Astrocyte (in vitro differentiated cells and primary cell): ENCODE measurements at regions not wholly inside any gene's neighbourhood (a gene's known extent, or its start where the extent isn't known, plus 50 kb on each side); places are given as distances from the start of the nearest gene placed in this dataset.

Experiments
- DNase-seq: peaks from one replicate; pipeline ENCODE4 v3.0.0-alpha.2; 2010; ENCODE audit warnings: low read depth
- FAIRE-seq: peaks from 2 replicates; lab custom pipeline; 2011; peaks lifted over from hg19 to GRCh38; lab: Jason Lieb, UNC
- H2AFZ ChIP-seq: 2 replicates; pipeline ENCODE4 v1.6.0; 2012; ENCODE audit warnings: low read depth, low read length, inconsistent platforms
- H3K27ac ChIP-seq: 2 replicates; pipeline ENCODE4 v1.5.1; 2011; ENCODE audit warnings: low read depth, low read length, inconsistent platforms
- H3K27me3 ChIP-seq: 2 replicates; pipeline ENCODE4 v1.6.0; 2011; ENCODE audit warnings: low read length, inconsistent platforms; ENCODE audit not compliant: insufficient read depth
- H3K36me3 ChIP-seq: 2 replicates; pipeline ENCODE4 v1.5.1; 2011; ENCODE audit warnings: low read length, inconsistent platforms; ENCODE audit not compliant: insufficient read depth
- H3K4me1 ChIP-seq: 2 replicates; pipeline ENCODE4 v1.5.1; 2011; ENCODE audit warnings: low read length, inconsistent platforms; ENCODE audit not compliant: insufficient read depth
- H3K4me2 ChIP-seq: 2 replicates; pipeline ENCODE4 v1.6.0; 2012; ENCODE audit warnings: low read length, inconsistent platforms
- H3K4me3 ChIP-seq: 2 replicates; pipeline ENCODE4 v1.5.1; 2011; ENCODE audit warnings: low read depth, mild to moderate bottlenecking, low read length, inconsistent platforms; ENCODE audit not compliant: insufficient read depth
- H3K79me2 ChIP-seq: 2 replicates; pipeline ENCODE4 v1.6.0; 2012; ENCODE audit warnings: mild to moderate bottlenecking, low read length, inconsistent platforms; ENCODE audit not compliant: insufficient read depth
- H3K9ac ChIP-seq: 2 replicates; pipeline ENCODE4 v1.6.0; 2012; ENCODE audit warnings: mild to moderate bottlenecking, low read length, inconsistent platforms
- H3K9me3 ChIP-seq: 2 replicates; pipeline ENCODE4 v1.5.1; 2012; ENCODE audit warnings: low read depth, mild to moderate bottlenecking, low read length, inconsistent platforms; ENCODE audit not compliant: insufficient read depth
- H4K20me1 ChIP-seq: 2 replicates; pipeline ENCODE4 v1.6.0; 2012; ENCODE audit warnings: low read length, inconsistent platforms; ENCODE audit not compliant: insufficient read depth
- H3K27ac Mint-ChIP-seq: one replicate; pipeline ENCODE4 v1.8.0; 2021; ENCODE audit warnings: mild to moderate bottlenecking, mixed read lengths; ENCODE audit not compliant: unreplicated experiment
- H3K27me3 Mint-ChIP-seq: one replicate; pipeline ENCODE4 v1.8.0; 2021; ENCODE audit warnings: low read depth, mixed read lengths; ENCODE audit not compliant: unreplicated experiment
- H3K36me3 Mint-ChIP-seq: one replicate; pipeline ENCODE4 v1.8.0; 2021; ENCODE audit warnings: low read depth, mixed read lengths; ENCODE audit not compliant: unreplicated experiment
- H3K4me1 Mint-ChIP-seq: one replicate; pipeline ENCODE4 v1.8.0; 2021; ENCODE audit warnings: low read depth, mixed read lengths; ENCODE audit not compliant: unreplicated experiment
- H3K4me3 Mint-ChIP-seq: one replicate; pipeline ENCODE4 v1.8.0; 2021; ENCODE audit warnings: mild to moderate bottlenecking, moderate library complexity, mixed read lengths; ENCODE audit not compliant: unreplicated experiment
- H3K9me3 Mint-ChIP-seq: one replicate; pipeline ENCODE4 v1.8.0; 2021; ENCODE audit warnings: mild to moderate bottlenecking, mixed read lengths; ENCODE audit not compliant: unreplicated experiment
- EZH2 ChIP-seq: IDR thresholded peaks from 2 replicates; pipeline ENCODE4 v1.6.1; 2012; ENCODE audit warnings: mild to moderate bottlenecking, low read length, inconsistent platforms; ENCODE audit not compliant: insufficient read depth
- TF ChIP-seq, protein P1 (sequence below): IDR thresholded peaks from 2 replicates; pipeline ENCODE4 v1.5.1; 2011; ENCODE audit warnings: low read depth, mild to moderate bottlenecking, inconsistent platforms, low read length, moderate library complexity; ENCODE audit not compliant: insufficient read depth

DNA sequence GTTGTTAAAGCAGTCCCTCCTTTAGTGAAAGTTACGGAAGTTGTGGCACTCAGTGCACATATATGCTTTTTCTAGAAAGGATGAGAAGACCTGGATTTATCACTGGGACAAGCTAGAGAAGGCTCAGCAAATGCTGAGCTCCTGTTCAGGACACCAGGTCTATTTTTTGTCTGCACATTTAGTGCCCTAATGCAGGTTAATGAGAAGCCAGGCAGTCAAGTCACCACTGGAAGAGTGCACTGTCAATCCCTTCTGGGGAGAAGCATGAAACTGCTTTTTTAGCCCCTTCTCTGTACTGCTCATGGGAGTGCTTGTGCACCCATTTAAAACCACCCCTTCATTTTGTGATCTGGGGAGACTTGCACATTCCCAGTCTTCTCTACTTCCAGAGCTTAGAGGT, 624.1 kb upstream of the USP24 start:
- Histone ChIP-seq H3K4me2 (no peak overlapping the region), H3K4me1 (no peaks in the 10 kb centered on the region), H3K9me3 (no peaks in the 10 kb centered on the region), H3K4me3 (no peak overlapping the region), H3K36me3 (no peaks in the 10 kb centered on the region), H3K9ac (no peak overlapping the region), H3K27ac (no peak overlapping the region), H3K79me2 (no peaks in the 10 kb centered on the region), H4K20me1 (no peaks in the 10 kb centered on the region), H2AFZ (no peak overlapping the region), H3K27me3 (no peaks in the 10 kb centered on the region)
- Mint-ChIP-seq H3K4me3 (no peak overlapping the region), H3K27ac (no peak overlapping the region), H3K4me1 (no peaks in the 10 kb centered on the region), H3K27me3 (peaks cover 14% of the 10 kb centered on the region), H3K9me3 (no peaks in the 10 kb centered on the region), H3K36me3 (no peaks in the 10 kb centered on the region)
- DNase-seq (no peak), FAIRE-seq (no peak)
- TF ChIP-seq, protein P1, sequence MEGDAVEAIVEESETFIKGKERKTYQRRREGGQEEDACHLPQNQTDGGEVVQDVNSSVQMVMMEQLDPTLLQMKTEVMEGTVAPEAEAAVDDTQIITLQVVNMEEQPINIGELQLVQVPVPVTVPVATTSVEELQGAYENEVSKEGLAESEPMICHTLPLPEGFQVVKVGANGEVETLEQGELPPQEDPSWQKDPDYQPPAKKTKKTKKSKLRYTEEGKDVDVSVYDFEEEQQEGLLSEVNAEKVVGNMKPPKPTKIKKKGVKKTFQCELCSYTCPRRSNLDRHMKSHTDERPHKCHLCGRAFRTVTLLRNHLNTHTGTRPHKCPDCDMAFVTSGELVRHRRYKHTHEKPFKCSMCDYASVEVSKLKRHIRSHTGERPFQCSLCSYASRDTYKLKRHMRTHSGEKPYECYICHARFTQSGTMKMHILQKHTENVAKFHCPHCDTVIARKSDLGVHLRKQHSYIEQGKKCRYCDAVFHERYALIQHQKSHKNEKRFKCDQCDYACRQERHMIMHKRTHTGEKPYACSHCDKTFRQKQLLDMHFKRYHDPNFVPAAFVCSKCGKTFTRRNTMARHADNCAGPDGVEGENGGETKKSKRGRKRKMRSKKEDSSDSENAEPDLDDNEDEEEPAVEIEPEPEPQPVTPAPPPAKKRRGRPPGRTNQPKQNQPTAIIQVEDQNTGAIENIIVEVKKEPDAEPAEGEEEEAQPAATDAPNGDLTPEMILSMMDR, result no peak
- no peak for TF ChIP-seq EZH2

DNA sequence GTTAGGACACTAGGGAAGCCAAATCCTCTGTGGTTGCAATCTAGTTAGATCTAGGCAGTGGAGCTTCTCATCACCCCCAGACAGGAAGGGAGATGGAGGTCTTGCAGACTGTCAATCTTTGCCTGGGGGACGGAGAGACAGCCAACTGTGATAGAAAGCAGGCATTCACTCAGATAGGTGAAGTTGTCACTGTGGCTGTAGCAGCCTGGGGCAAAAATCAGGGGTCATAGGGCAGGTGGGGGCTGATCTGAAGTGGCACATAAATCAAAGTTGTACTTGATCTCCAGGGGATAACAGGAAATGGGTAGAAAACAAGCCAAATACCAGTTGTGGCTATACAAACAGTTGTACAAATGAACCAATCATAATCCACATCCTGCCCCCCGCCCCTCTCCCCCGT, 620.9 kb upstream of the USP24 start:
- Mint-ChIP-seq H3K9me3 (peaks cover 2% of the 10 kb centered on the region), H3K4me1 (no peaks in the 10 kb centered on the region), H3K4me3 (no peak overlapping the region), H3K27ac (no peak overlapping the region), H3K36me3 (no peaks in the 10 kb centered on the region), H3K27me3 (peaks cover 24% of the 10 kb centered on the region)
- H4K20me1 ChIP-seq, result no peaks in the 10 kb centered on the region
- H3K27me3 ChIP-seq, result no peaks in the 10 kb centered on the region
- no peak overlapping the region for H3K27ac ChIP-seq
- H3K4me3 ChIP-seq, result no peak overlapping the region
- no peaks in the 10 kb centered on the region for H3K36me3 ChIP-seq
- H3K9me3 ChIP-seq, result no peaks in the 10 kb centered on the region
- H3K79me2 ChIP-seq, result no peaks in the 10 kb centered on the region
- no peak for TF ChIP-seq EZH2
- no peak overlapping the region for H3K9ac ChIP-seq
- H2AFZ ChIP-seq, result peak overlapping the region; percentile 11
- no peak for DNase-seq
- H3K4me2 ChIP-seq, result no peak overlapping the region
- H3K4me1 ChIP-seq, result no peaks in the 10 kb centered on the region
- FAIRE-seq, result no peak

DNA sequence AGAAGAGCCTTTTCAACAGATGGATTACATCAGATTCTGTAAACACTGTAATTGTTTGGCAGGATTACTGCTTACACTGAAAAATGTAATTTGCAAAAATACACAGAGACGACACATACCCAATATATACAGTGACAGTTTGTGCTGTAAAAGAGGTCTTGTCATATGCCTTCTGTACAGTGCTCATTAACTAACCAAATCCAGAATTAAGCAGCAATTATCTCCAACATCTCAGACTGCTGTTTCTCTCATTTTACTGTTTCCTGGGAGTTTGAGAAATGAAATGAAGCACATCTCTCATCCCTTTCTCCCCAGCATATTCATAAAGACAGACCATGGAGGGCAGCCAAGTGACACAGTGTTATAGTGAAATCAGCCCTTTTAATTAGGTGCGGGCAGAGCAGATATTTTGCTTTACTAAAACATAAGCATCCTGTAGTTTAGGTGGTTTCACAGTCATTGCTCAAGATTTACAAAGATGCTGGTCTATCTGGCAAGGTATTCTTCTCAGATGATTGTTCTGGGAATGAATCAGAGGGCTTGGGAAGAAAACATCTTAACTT, 618.4 kb upstream of the USP24 start:
- H3K4me3 ChIP-seq, result no peak overlapping the region
- no peak overlapping the region for H3K4me2 ChIP-seq
- no peaks in the 10 kb centered on the region for H3K79me2 ChIP-seq
- H3K4me1 ChIP-seq, result no peaks in the 10 kb centered on the region
- H3K27ac Mint-ChIP-seq, result no peak overlapping the region
- peaks cover 24% of the 10 kb centered on the region for H3K27me3 Mint-ChIP-seq
- FAIRE-seq (peak; percentile 71), DNase-seq (peak; percentile 86)
- peaks cover 9% of the 10 kb centered on the region for H3K9me3 Mint-ChIP-seq
- no peaks in the 10 kb centered on the region for H3K4me1 Mint-ChIP-seq
- H3K36me3 Mint-ChIP-seq, result peaks cover 3% of the 10 kb centered on the region
- no peaks in the 10 kb centered on the region for H3K9me3 ChIP-seq
- H3K27me3 ChIP-seq, result no peaks in the 10 kb centered on the region
- no peak overlapping the region for H3K9ac ChIP-seq
- no peak overlapping the region for H3K4me3 Mint-ChIP-seq
- H3K27ac ChIP-seq, result no peak overlapping the region
- no peak overlapping the region for H2AFZ ChIP-seq
- no peaks in the 10 kb centered on the region for H4K20me1 ChIP-seq
- no peaks in the 10 kb centered on the region for H3K36me3 ChIP-seq
- no peak for TF ChIP-seq EZH2
- TF ChIP-seq, protein P1, result no peak
